CD14-positive monocyte (primary cell): ENCODE measurements at regions not wholly inside any gene's neighbourhood (a gene's known extent, or its start where the extent isn't known, plus 50 kb on each side); places are given as distances from the start of the nearest gene placed in this dataset.

Experiments used
- DNase-seq, 3 donors: peaks; one replicate each; pipeline ENCODE4 v3.0.0-alpha.2; 2011 to 2022
- H2AFZ ChIP-seq: 2 replicates; pipeline ENCODE4 v1.6.0; 2012; ENCODE audit warnings: mild to moderate bottlenecking, low read depth, low read length, inconsistent platforms; ENCODE audit not compliant: insufficient read depth, poor library complexity, severe bottlenecking
- H3K27ac ChIP-seq, 2 donors: 1 replicate in 1 of 2; 2 replicates in 1 of 2; pipeline ENCODE4 v1.5.1; 2012 to 2013; ENCODE audit warnings: low read length in 2 of 2, control low read depth in 1 of 2, inconsistent platforms in 1 of 2, low read depth in 1 of 2, mild to moderate bottlenecking in 1 of 2
- H3K27me3 ChIP-seq, 2 donors: one replicate each; pipeline versions ENCODE4 v1.6.0 to v1.6.1; 2011 to 2013; ENCODE audit warnings: low read length in 2 of 2; ENCODE audit not compliant: control insufficient read depth in 2 of 2, insufficient read depth in 2 of 2
- H3K36me3 ChIP-seq, 2 donors: replicated peaks in 1 of 2; 1 replicate in 1 of 2; 2 replicates in 1 of 2; pipeline versions ENCODE4 v1.5.1 to v1.6.1; 2012 to 2013; ENCODE audit warnings: low read length in 2 of 2, control low read depth in 1 of 2, inconsistent platforms in 1 of 2, mild to moderate bottlenecking in 1 of 2; ENCODE audit not compliant: insufficient read depth in 2 of 2, control insufficient read depth in 1 of 2
- H3K4me1 ChIP-seq, 2 donors: 1 replicate in 1 of 2; 2 replicates in 1 of 2; pipeline versions ENCODE4 v1.5.1 to v1.6.1; 2012 to 2013; ENCODE audit warnings: low read length in 2 of 2, control low read depth in 1 of 2, inconsistent platforms in 1 of 2, mild to moderate bottlenecking in 1 of 2, moderate library complexity in 1 of 2; ENCODE audit not compliant: insufficient read depth in 2 of 2, control insufficient read depth in 1 of 2
- H3K4me2 ChIP-seq: replicated peaks from 2 replicates; pipeline ENCODE3; 2012; ENCODE audit warnings: low read length, moderate library complexity, mild to moderate bottlenecking; ENCODE audit not compliant: poor library complexity, severe bottlenecking; ENCODE audit errors: extremely low read depth
- H3K4me3 ChIP-seq, 3 experiments: fragments of 200-600 bp in 1 of 3; sonication (generic) in 1 of 3; replicated peaks in 1 of 3; 1 replicate in 2 of 3; 2 replicates in 1 of 3; pipeline ENCODE4 v1.5.1; 2011 to 2013; ENCODE audit warnings: low read length in 3 of 3, mild to moderate bottlenecking in 3 of 3, control low read depth in 2 of 3, low read depth in 2 of 3, inconsistent platforms in 1 of 3, moderate library complexity in 1 of 3
- H3K79me2 ChIP-seq: 2 replicates; pipeline ENCODE4 v1.6.0; 2012; ENCODE audit warnings: mild to moderate bottlenecking, control low read depth, inconsistent platforms, low read length, moderate library complexity; ENCODE audit not compliant: insufficient read depth
- H3K9ac ChIP-seq: 2 replicates; pipeline ENCODE4 v1.6.0; 2017; ENCODE audit warnings: low read length, mild to moderate bottlenecking; ENCODE audit not compliant: insufficient read depth, poor library complexity, severe bottlenecking
- H3K9me3 ChIP-seq, 2 donors: replicated peaks in 1 of 2; 1 replicate in 1 of 2; 2 replicates in 1 of 2; pipeline versions ENCODE4 v1.5.1 to v1.6.1; 2012 to 2013; ENCODE audit warnings: low read length in 2 of 2, control low read depth in 1 of 2; ENCODE audit not compliant: control insufficient read depth in 1 of 2, insufficient read depth in 1 of 2
- H4K20me1 ChIP-seq: 2 replicates; pipeline ENCODE4 v1.6.0; 2012; ENCODE audit warnings: mild to moderate bottlenecking, low read length, control low read depth, moderate library complexity; ENCODE audit not compliant: insufficient read depth
- H3K27ac Mint-ChIP-seq, 7 donors: one replicate each; pipeline ENCODE4 v1.8.0; 2020; ENCODE audit warnings: mild to moderate bottlenecking in 7 of 7, mixed read lengths in 7 of 7, moderate library complexity in 6 of 7, inconsistent platforms in 2 of 7
- H3K27me3 Mint-ChIP-seq, 3 donors: one replicate each; pipeline ENCODE4 v1.8.0; 2021 to 2022; ENCODE audit warnings: low read depth in 3 of 3, mild to moderate bottlenecking in 3 of 3, mixed read lengths in 3 of 3, moderate library complexity in 3 of 3, inconsistent platforms in 1 of 3
- H3K36me3 Mint-ChIP-seq, 2 donors: one replicate each; pipeline ENCODE4 v1.8.0; 2020; ENCODE audit warnings: mixed read lengths in 2 of 2, inconsistent platforms in 1 of 2, mild to moderate bottlenecking in 1 of 2
- H3K4me1 Mint-ChIP-seq: one replicate; pipeline ENCODE4 v1.8.0; 2020; ENCODE audit warnings: mild to moderate bottlenecking, mixed read lengths
- H3K4me3 Mint-ChIP-seq, 2 donors: one replicate each; pipeline ENCODE4 v1.8.0; 2020; ENCODE audit warnings: mild to moderate bottlenecking in 2 of 2, mixed read lengths in 2 of 2, moderate library complexity in 1 of 2
- H3K9me3 Mint-ChIP-seq, 7 donors: one replicate each; pipeline ENCODE4 v1.8.0; 2020 to 2022; ENCODE audit warnings: mixed read lengths in 7 of 7, mild to moderate bottlenecking in 6 of 7, moderate library complexity in 6 of 7, inconsistent platforms in 2 of 7
- CTCF ChIP-seq: fragments of 200-600 bp; IDR thresholded peaks from one replicate; pipeline ENCODE4 v1.8.0; 2022; ENCODE audit warnings: antibody characterized with exemption, mild to moderate bottlenecking
- WGBS: methylation state at CpG from one replicate; pipeline ENCODE4 v1.1.5; 2013; ENCODE audit warnings: missing lambda C conversion rate; ENCODE audit not compliant: insufficient coverage; 5-methylcytosine and 5-hydroxymethylcytosine counted together
- intact Hi-C, 2 donors: fragments of 100-400 bp; cut with micrococcal nuclease; formaldehyde crosslinking; loops; one replicate each; pipeline versions ENCODE4 v1.15.0 to v1.15.1; 2023

- intact Hi-C loops = no loop called here
- Mint-ChIP-seq H3K27ac (no peak overlapping the region), H3K27me3 (no peaks in the 10 kb centered on the region), H3K4me3 (no peak overlapping the region), H3K4me1 (no peaks in the 10 kb centered on the region), H3K36me3 (no peaks in the 10 kb centered on the region), H3K9me3 (peaks cover 1 to 6% (median 4%) of the 10 kb centered on the region in 7 donors)
- H3K79me2 ChIP-seq = no peaks in the 10 kb centered on the region
- H4K20me1 ChIP-seq = no peaks in the 10 kb centered on the region
- no peak overlapping the region for H3K27ac ChIP-seq
- DNase-seq = no peak
- H3K4me2 ChIP-seq = no peak overlapping the region
- no peaks in the 10 kb centered on the region for H3K36me3 ChIP-seq
- no peaks in the 10 kb centered on the region for H3K27me3 ChIP-seq
- TF ChIP-seq CTCF = no peak
- WGBS = no CpG with 5 or more reads among the region's 2 CpGs
- H2AFZ ChIP-seq = no peak overlapping the region
- H3K9ac ChIP-seq = no peak overlapping the region
- H3K4me3 ChIP-seq = no peak overlapping the region
- peaks cover 4 to 8% of the 10 kb centered on the region in 2 donors for H3K9me3 ChIP-seq
- no peaks in the 10 kb centered on the region for H3K4me1 ChIP-seq
Observed at GRCh38 chr5:120848883-120849282, 384.8 kb downstream of the PRR16 start.

- H3K4me3 ChIP-seq = no peak overlapping the region
- no peaks in the 10 kb centered on the region for H3K36me3 ChIP-seq
- peaks cover 0 to 6% (median 4%) of the 10 kb centered on the region in 7 donors for H3K9me3 Mint-ChIP-seq
- no peaks in the 10 kb centered on the region for H3K36me3 Mint-ChIP-seq
- H3K4me2 ChIP-seq = no peak overlapping the region
- no peaks in the 10 kb centered on the region for H3K27me3 ChIP-seq
- H2AFZ ChIP-seq = no peak overlapping the region
- no peak for TF ChIP-seq CTCF
- intact Hi-C loops = no loop called here
- H3K4me3 Mint-ChIP-seq = no peak overlapping the region
- no peaks in the 10 kb centered on the region for H3K27me3 Mint-ChIP-seq
- no peaks in the 10 kb centered on the region for H3K79me2 ChIP-seq
- no peaks in the 10 kb centered on the region for H3K4me1 ChIP-seq
- DNase-seq = no peak
- no peak overlapping the region for H3K27ac Mint-ChIP-seq
- 100% methylated on average over 1 of the region's 1 CpG for WGBS
- peaks cover 4 to 8% of the 10 kb centered on the region in 2 donors for H3K9me3 ChIP-seq
- H3K27ac ChIP-seq = no peak overlapping the region
- H3K4me1 Mint-ChIP-seq = no peaks in the 10 kb centered on the region
- H3K9ac ChIP-seq = no peak overlapping the region
- H4K20me1 ChIP-seq = no peaks in the 10 kb centered on the region
Observed at GRCh38 chr5:120852222-120852860, 388.2 kb downstream of the PRR16 start.
